HEK293 (cell line): ENCODE measurements at regions not wholly inside any gene's neighbourhood (a gene's known extent, or its start where the extent isn't known, plus 50 kb on each side); places are given as distances from the start of the nearest gene placed in this dataset.

Experiments used
- CTCF ChIA-PET: fragments of 350-600 bp; formaldehyde crosslinking; extraction: SDS; loops from one replicate; lab custom pipeline; 2021; ENCODE audit warnings: antibody characterized with exemption; lab: Yijun Ruan, JAX
- POLR2A ChIA-PET: fragments of 300-600 bp; formaldehyde crosslinking; extraction: SDS; loops from one replicate; lab custom pipeline; 2020; ENCODE audit warnings: antibody characterized with exemption, inconsistent platforms; lab: Yijun Ruan, JAX
- H3K27ac ChIP-seq: fragments of 200-500 bp; sonication (Bioruptor generic); 2 replicates; pipeline ENCODE4 v1.5.1; 2014; ENCODE audit warnings: low read depth, low read length, control low read depth, inconsistent platforms; ENCODE audit errors: extremely low read depth
- H3K36me3 ChIP-seq, 2 experiments: fragments of 200-500 bp in 1 of 2; sonication (Bioruptor generic) in 1 of 2; 1 replicate in 1 of 2; 2 replicates in 1 of 2; pipeline ENCODE4 v1.5.1; 2014 to 2017; ENCODE audit warnings: inconsistent platforms in 2 of 2, low read length in 2 of 2; ENCODE audit not compliant: control insufficient read depth in 2 of 2, insufficient read depth in 1 of 2
- H3K4me1 ChIP-seq: fragments of 200-500 bp; sonication (Bioruptor generic); 2 replicates; pipeline ENCODE4 v1.5.1; 2014; ENCODE audit warnings: mild to moderate bottlenecking, low read length, inconsistent platforms; ENCODE audit not compliant: control insufficient read depth, insufficient read depth
- H3K4me3 ChIP-seq: 2 replicates; pipeline ENCODE4 v1.5.1; 2011; ENCODE audit warnings: low read depth, mild to moderate bottlenecking, control low read depth, low read length, moderate library complexity
- H3K9me3 ChIP-seq: fragments of 200-500 bp; sonication (Bioruptor generic); 2 replicates; pipeline ENCODE4 v1.5.1; 2014; ENCODE audit warnings: low read depth, low read length, inconsistent platforms; ENCODE audit not compliant: control insufficient read depth, insufficient read depth
- BCL11A ChIP-seq: fragments of 450-650 bp; formaldehyde crosslinking; IDR thresholded peaks from 2 replicates; pipeline ENCODE4 v1.5.1; 2016; ENCODE audit warnings: low read depth, missing biosample characterization, missing genetic modification characterization
- GLIS2 ChIP-seq: fragments of 450-650 bp; formaldehyde crosslinking; IDR thresholded peaks from 2 replicates; pipeline ENCODE4 v1.5.1; 2016; ENCODE audit warnings: missing biosample characterization, missing genetic modification characterization
- MZF1 ChIP-seq: fragments of 450-650 bp; formaldehyde crosslinking; IDR thresholded peaks from 2 replicates; pipeline ENCODE4 v1.5.1; 2017; ENCODE audit warnings: missing biosample characterization, missing genetic modification characterization, borderline replicate concordance
- ZBTB1 ChIP-seq: fragments of 450-650 bp; formaldehyde crosslinking; IDR thresholded peaks from 2 replicates; pipeline ENCODE4 v1.5.1; 2016; ENCODE audit warnings: missing biosample characterization, missing genetic modification characterization
- ZBTB48 ChIP-seq: fragments of 450-650 bp; formaldehyde crosslinking; IDR thresholded peaks from 2 replicates; pipeline ENCODE4 v1.5.1; 2016; ENCODE audit warnings: missing biosample characterization, missing genetic modification characterization
- ZNF112 ChIP-seq: fragments of 450-650 bp; formaldehyde crosslinking; IDR thresholded peaks from 2 replicates; pipeline ENCODE4 v1.5.0; 2017; ENCODE audit warnings: missing biosample characterization, missing genetic modification characterization
- ZNF175 ChIP-seq: fragments of 450-650 bp; formaldehyde crosslinking; IDR thresholded peaks from 2 replicates; pipeline ENCODE4 v1.5.1; 2016; ENCODE audit warnings: missing biosample characterization, missing genetic modification characterization
- ZNF214 ChIP-seq: fragments of 450-650 bp; formaldehyde crosslinking; IDR thresholded peaks from 2 replicates; pipeline ENCODE4 v1.5.1; 2017; ENCODE audit warnings: missing biosample characterization, mild to moderate bottlenecking, missing genetic modification characterization, borderline replicate concordance
- ZNF48 ChIP-seq: fragments of 450-650 bp; formaldehyde crosslinking; IDR thresholded peaks from 2 replicates; pipeline ENCODE4 v1.5.1; 2016; ENCODE audit warnings: missing biosample characterization, missing genetic modification characterization
- ZNF501 ChIP-seq: fragments of 450-650 bp; formaldehyde crosslinking; IDR thresholded peaks from 2 replicates; pipeline ENCODE4 v1.5.1; 2016; ENCODE audit warnings: missing biosample characterization, missing genetic modification characterization
- ZNF510 ChIP-seq: fragments of 450-650 bp; formaldehyde crosslinking; IDR thresholded peaks from 2 replicates; pipeline ENCODE4 v1.5.1; 2018; ENCODE audit warnings: mild to moderate bottlenecking, missing genetic modification characterization, missing biosample characterization; ENCODE audit not compliant: insufficient replicate concordance
- ZNF514 ChIP-seq: fragments of 450-650 bp; formaldehyde crosslinking; IDR thresholded peaks from 2 replicates; pipeline ENCODE4 v1.5.1; 2016; ENCODE audit warnings: missing biosample characterization, missing genetic modification characterization
- ZNF555 ChIP-seq: fragments of 450-650 bp; formaldehyde crosslinking; conservative IDR thresholded peaks from 2 replicates; pipeline ENCODE4 v1.5.1; 2017; ENCODE audit warnings: missing biosample characterization, mild to moderate bottlenecking, missing genetic modification characterization, inconsistent platforms
- ZNF585B ChIP-seq: fragments of 450-650 bp; formaldehyde crosslinking; IDR thresholded peaks from 2 replicates; pipeline ENCODE4 v1.5.1; 2016; ENCODE audit warnings: missing biosample characterization, missing genetic modification characterization
- ZNF596 ChIP-seq: fragments of 450-650 bp; IDR thresholded peaks from 2 replicates; pipeline ENCODE4 v1.5.0; 2018; ENCODE audit warnings: missing biosample characterization, mild to moderate bottlenecking, missing genetic modification characterization, moderate library complexity
- ZNF623 ChIP-seq: fragments of 450-650 bp; formaldehyde crosslinking; IDR thresholded peaks from 2 replicates; pipeline ENCODE4 v1.5.1; 2016; ENCODE audit warnings: missing biosample characterization, missing genetic modification characterization
- ZNF629 ChIP-seq: fragments of 450-650 bp; formaldehyde crosslinking; IDR thresholded peaks from 2 replicates; pipeline ENCODE4 v1.5.1; 2017; ENCODE audit warnings: missing biosample characterization, missing genetic modification characterization
- ZNF658 ChIP-seq: fragments of 450-650 bp; formaldehyde crosslinking; IDR thresholded peaks from 2 replicates; pipeline ENCODE4; 2016; ENCODE audit warnings: missing biosample characterization, missing genetic modification characterization
- TF ChIP-seq, protein P1 (sequence below): fragments of 450-650 bp; formaldehyde crosslinking; IDR thresholded peaks from 2 replicates; pipeline ENCODE4 v1.5.1; 2016; ENCODE audit warnings: missing biosample characterization, missing genetic modification characterization, low read depth
- TF ChIP-seq, protein P2 (sequence below): fragments of 450-650 bp; formaldehyde crosslinking; IDR thresholded peaks from 2 replicates; pipeline ENCODE4 v1.5.1; 2016; ENCODE audit warnings: missing biosample characterization, missing genetic modification characterization
- TF ChIP-seq, protein P3 (sequence below): fragments of 450-650 bp; formaldehyde crosslinking; IDR thresholded peaks from 2 replicates; pipeline ENCODE4 v1.5.1; 2016; ENCODE audit warnings: missing biosample characterization, missing genetic modification characterization

- no peak for TF ChIP-seq ZNF112 (tag by site-specific recombination)
- peak; percentile 77 for TF ChIP-seq ZNF585B
Observed at GRCh38 chr12:74836567-74836966, 298.9 kb downstream of the ATXN7L3B start.

DNA sequence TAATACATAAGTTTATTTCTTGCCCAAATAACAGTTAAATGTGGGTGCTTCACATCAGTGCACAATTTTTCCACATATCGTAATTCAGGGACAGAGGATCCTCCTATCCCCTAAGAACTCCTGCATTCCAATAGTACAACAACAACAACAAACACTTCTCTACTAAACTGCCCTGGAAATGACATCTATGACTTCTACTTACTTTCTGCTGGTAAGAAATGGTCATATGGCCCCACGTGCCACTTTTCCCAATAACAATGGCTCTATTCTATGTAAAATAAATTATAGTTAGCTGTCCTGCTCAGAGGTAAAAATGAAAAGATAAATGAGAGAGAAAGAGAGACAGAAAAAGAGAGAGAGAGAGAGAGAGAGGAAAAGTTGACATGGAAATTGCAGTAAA lies 308.5 kb downstream of the ATXN7L3B start:
- H3K4me1 ChIP-seq, result no peaks in the 10 kb centered on the region
- H3K36me3 ChIP-seq, result no peaks in the 10 kb centered on the region
- no peak overlapping the region for H3K4me3 ChIP-seq
- no peak overlapping the region for H3K27ac ChIP-seq
- no peaks in the 10 kb centered on the region for H3K9me3 ChIP-seq
- ChIA-PET POLR2A (no interaction called here), CTCF (no interaction called here)
- no peak for TF ChIP-seq ZNF501 (tag by site-specific recombination)
- peak; percentile 52; the same call in 1 of the 2 replicates for TF ChIP-seq ZNF596 (tag by site-specific recombination)
- no peak for TF ChIP-seq MZF1 (tag by site-specific recombination)

More at GRCh38 chr12:74836567-74836966, 298.9 kb downstream of the ATXN7L3B start:
- H3K36me3 ChIP-seq, result no peaks in the 10 kb centered on the region
- CTCF ChIA-PET, result no interaction called here
- no peaks in the 10 kb centered on the region; the same call in 1 of the 2 replicates for H3K9me3 ChIP-seq
- no peaks in the 10 kb centered on the region for H3K4me1 ChIP-seq
- POLR2A ChIA-PET, result no interaction called here
- H3K27ac ChIP-seq, result no peak overlapping the region
- no peak overlapping the region for H3K4me3 ChIP-seq

DNA sequence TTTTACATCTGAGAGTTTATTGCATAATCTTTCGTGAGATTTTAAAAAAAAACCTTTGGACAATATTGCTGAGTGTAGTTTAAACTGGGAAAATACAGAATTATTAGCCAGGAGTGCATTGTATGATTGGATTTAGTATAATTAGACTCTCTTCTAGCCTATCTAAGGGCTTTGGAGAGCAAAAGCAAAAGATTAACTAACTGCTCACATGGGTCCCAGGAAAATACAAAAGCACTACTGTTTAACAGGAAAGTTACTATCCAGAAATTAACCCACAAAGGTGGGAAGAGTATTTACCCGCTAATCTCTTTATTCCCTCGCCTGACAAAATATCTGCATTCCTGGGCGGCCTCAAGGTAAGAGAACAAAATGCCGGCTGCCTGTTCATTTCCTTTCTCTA lies 309.5 kb downstream of the ATXN7L3B start:
- H3K36me3 ChIP-seq, result no peaks in the 10 kb centered on the region
- no peak overlapping the region for H3K4me3 ChIP-seq
- no peaks in the 10 kb centered on the region for H3K4me1 ChIP-seq
- CTCF ChIA-PET, result no interaction called here
- TF ChIP-seq ZBTB1, result no peak
- TF ChIP-seq ZNF658, result no peak
- no peak for TF ChIP-seq ZNF629 (tag by site-specific recombination)
- TF ChIP-seq ZNF623 (tag by site-specific recombination), result no peak
- no peak for TF ChIP-seq ZBTB48 (tag by site-specific recombination)
- no peak for TF ChIP-seq ZNF510 (tag by site-specific recombination)
- TF ChIP-seq, protein P1, sequence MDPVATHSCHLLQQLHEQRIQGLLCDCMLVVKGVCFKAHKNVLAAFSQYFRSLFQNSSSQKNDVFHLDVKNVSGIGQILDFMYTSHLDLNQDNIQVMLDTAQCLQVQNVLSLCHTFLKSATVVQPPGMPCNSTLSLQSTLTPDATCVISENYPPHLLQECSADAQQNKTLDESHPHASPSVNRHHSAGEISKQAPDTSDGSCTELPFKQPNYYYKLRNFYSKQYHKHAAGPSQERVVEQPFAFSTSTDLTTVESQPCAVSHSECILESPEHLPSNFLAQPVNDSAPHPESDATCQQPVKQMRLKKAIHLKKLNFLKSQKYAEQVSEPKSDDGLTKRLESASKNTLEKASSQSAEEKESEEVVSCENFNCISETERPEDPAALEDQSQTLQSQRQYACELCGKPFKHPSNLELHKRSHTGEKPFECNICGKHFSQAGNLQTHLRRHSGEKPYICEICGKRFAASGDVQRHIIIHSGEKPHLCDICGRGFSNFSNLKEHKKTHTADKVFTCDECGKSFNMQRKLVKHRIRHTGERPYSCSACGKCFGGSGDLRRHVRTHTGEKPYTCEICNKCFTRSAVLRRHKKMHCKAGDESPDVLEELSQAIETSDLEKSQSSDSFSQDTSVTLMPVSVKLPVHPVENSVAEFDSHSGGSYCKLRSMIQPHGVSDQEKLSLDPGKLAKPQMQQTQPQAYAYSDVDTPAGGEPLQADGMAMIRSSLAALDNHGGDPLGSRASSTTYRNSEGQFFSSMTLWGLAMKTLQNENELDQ (tag by site-specific recombination), result no peak
- TF ChIP-seq ZNF48 (tag by site-specific recombination), result no peak
- TF ChIP-seq, protein P2, sequence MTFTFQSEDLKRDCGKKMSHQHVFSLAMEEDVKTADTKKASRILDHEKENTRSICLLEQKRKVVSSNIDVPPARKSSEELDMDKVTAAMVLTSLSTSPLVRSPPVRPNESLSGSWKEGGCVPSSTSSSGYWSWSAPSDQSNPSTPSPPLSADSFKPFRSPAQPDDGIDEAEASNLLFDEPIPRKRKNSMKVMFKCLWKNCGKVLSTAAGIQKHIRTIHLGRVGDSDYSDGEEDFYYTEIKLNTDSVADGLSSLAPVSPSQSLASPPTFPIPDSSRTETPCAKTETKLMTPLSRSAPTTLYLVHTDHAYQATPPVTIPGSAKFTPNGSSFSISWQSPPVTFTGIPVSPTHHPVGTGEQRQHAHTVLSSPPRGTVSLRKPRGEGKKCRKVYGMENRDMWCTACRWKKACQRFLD (tag by site-specific recombination), result no peak
- no peak for TF ChIP-seq ZNF214
- TF ChIP-seq ZNF555, result no peak
- TF ChIP-seq ZNF175 (tag by site-specific recombination), result no peak
- no peak for TF ChIP-seq BCL11A (tag by site-specific recombination)
- TF ChIP-seq, protein P3, sequence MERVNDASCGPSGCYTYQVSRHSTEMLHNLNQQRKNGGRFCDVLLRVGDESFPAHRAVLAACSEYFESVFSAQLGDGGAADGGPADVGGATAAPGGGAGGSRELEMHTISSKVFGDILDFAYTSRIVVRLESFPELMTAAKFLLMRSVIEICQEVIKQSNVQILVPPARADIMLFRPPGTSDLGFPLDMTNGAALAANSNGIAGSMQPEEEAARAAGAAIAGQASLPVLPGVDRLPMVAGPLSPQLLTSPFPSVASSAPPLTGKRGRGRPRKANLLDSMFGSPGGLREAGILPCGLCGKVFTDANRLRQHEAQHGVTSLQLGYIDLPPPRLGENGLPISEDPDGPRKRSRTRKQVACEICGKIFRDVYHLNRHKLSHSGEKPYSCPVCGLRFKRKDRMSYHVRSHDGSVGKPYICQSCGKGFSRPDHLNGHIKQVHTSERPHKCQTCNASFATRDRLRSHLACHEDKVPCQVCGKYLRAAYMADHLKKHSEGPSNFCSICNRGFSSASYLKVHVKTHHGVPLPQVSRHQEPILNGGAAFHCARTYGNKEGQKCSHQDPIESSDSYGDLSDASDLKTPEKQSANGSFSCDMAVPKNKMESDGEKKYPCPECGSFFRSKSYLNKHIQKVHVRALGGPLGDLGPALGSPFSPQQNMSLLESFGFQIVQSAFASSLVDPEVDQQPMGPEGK (tag by site-specific recombination), result no peak
- TF ChIP-seq ZNF514 (tag by site-specific recombination), result no peak
- TF ChIP-seq GLIS2 (tag by site-specific recombination), result no peak
- POLR2A ChIA-PET, result no interaction called here
- H3K27ac ChIP-seq, result no peak overlapping the region
- no peaks in the 10 kb centered on the region for H3K9me3 ChIP-seq
